ENCODE measurements at regions not wholly inside any gene's neighbourhood (a gene's known extent, or its start where the extent isn't known, plus 50 kb on each side); places are given as distances from the start of the nearest gene placed in this dataset.

DNA sequence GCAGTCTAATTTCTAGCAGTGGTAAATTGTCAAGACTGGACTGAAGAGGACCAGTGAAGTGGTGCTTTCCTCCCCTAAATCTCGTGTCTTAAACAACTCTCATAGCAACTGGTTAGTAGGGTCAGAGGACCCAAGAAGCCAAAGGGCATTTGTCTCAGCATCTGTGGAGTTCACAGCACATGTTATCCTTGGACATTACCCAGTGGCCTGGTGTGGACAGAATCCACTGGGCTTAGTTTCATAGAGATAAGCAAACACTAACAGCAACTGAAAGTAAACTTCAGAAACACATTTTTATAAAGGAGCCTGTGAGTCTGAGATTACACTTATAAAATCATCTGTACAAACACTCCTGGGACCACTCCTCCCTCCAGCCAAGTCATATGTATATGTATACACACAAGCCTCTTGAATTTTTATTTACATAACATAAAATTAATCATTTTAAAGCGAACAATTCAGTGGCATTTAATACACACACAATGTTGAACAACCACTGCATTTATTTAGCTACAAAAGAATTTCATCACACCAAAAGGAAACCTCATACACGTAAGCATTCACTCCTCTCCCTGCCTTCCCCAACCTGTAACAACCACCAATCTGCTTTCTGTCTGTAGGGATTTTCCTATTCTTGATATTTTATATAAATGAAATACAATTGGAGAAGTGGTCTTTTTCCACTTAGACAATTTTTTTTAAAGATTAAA, 457.8 kb downstream of the RASEF start:
- TF ChIP-seq, protein P1, sequence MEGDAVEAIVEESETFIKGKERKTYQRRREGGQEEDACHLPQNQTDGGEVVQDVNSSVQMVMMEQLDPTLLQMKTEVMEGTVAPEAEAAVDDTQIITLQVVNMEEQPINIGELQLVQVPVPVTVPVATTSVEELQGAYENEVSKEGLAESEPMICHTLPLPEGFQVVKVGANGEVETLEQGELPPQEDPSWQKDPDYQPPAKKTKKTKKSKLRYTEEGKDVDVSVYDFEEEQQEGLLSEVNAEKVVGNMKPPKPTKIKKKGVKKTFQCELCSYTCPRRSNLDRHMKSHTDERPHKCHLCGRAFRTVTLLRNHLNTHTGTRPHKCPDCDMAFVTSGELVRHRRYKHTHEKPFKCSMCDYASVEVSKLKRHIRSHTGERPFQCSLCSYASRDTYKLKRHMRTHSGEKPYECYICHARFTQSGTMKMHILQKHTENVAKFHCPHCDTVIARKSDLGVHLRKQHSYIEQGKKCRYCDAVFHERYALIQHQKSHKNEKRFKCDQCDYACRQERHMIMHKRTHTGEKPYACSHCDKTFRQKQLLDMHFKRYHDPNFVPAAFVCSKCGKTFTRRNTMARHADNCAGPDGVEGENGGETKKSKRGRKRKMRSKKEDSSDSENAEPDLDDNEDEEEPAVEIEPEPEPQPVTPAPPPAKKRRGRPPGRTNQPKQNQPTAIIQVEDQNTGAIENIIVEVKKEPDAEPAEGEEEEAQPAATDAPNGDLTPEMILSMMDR (IDR thresholded peaks at IDR 0.05; ENCODE audit: borderline replicate concordance, extremely low read depth, low read length, poor library complexity, severe bottlenecking): no peak
- no peak for TF ChIP-seq EZH2 (IDR thresholded peaks at IDR 0.05; ENCODE audit: borderline replicate concordance, low read depth, low read length, severe bottlenecking)
